GM20000 (cell line): ENCODE measurements at regions not wholly inside any gene's neighbourhood (a gene's known extent, or its start where the extent isn't known, plus 50 kb on each side); places are given as distances from the start of the nearest gene placed in this dataset.

ENCODE experiments used
- DNase-seq: peaks from one replicate; pipeline ENCODE4 v3.0.0; 2012; ENCODE audit warnings: low spot score
- CTCF ChIP-seq: IDR thresholded peaks from 2 replicates; pipeline ENCODE4 v1.5.1; 2012; ENCODE audit warnings: mild to moderate bottlenecking, control low read depth; ENCODE audit errors: extremely low read depth, missing control alignments

GRCh38 chr6:135108692-135109091, 54.1 kb upstream of the HBS1L start:
- DNase-seq: no peak
- no peak for TF ChIP-seq CTCF

DNA sequence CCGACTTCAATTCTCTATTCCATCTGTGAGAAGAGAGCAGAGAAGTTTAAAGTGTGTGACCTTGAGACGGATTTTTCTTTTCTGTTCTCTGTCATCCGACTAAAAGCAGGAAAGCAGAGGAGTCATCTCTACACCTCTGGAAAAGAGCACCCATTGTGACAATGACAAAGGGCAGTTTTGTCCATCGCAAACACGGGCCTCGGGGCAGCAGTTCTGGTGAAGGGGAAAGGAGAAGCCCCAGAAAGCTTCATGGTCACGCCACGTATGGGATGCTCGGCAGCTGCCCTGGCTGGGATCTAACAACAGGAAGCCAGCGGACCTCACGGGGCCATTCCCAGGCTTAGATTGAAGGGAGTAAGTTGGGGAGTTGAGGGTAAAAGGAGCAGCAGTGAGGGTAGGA, 52.0 kb upstream of the HBS1L start:
- no peak for DNase-seq
- TF ChIP-seq CTCF: no peak

- DNase-seq: no peak
- no peak for TF ChIP-seq CTCF
These were observed 51.1 kb upstream of the HBS1L start for GRCh38 chr6:135105710-135106109.

DNA sequence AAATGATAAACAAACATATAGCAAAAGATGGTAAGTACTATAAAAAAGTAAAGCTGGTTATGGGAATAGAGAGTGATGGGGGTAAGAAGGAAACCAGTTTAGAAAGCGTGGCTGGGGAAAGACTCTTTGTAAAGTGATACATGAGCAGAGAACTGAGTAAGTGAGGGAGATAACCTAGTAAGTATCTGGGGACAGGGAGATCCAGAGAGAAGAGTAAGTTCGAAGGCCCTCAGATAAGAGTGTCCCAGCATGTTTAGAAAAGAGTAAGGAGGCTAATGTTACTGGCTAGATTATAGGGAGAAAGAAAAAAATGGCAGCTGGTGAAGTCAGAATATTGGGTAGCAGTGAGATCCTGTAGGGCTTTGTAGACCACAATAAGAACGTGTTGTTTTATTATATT, 50.7 kb upstream of the HBS1L start:
- TF ChIP-seq CTCF: no peak
- DNase-seq: no peak
